ENCODE measurements at regions not wholly inside any gene's neighbourhood (a gene's known extent, or its start where the extent isn't known, plus 50 kb on each side); places are given as distances from the start of the nearest gene placed in this dataset.
A peak's percentile ranks its signal among the peaks of the same experiment; 100 is the strongest.
"Not testable (repeated sequence)": the region's sequence is repeated elsewhere in the genome, so short reads cannot be mapped to it uniquely, and the experiment has no call there.

GRCh38 chr7:98740643-98741042 is 123.6 kb downstream of the NPTX2 start:
- Histone ChIP-seq H3K27me3 (ENCODE audit: control insufficient read depth, insufficient read depth, low read length) (no peaks in the 10 kb centered on the region), H3K4me3 (ENCODE audit: insufficient read depth, low read depth, low read length) (no peak overlapping the region), H3K36me3 (replicated peaks; ENCODE audit: control insufficient read depth, insufficient read depth, low read length) (no peaks in the 10 kb centered on the region)
- no peak for DNase-seq

- no peaks in the 10 kb centered on the region for H3K27me3 ChIP-seq (ENCODE audit: control insufficient read depth, insufficient read depth, low read length)
- no peak overlapping the region for H3K4me3 ChIP-seq (ENCODE audit: insufficient read depth, low read depth, low read length)
- no peaks in the 10 kb centered on the region for H3K36me3 ChIP-seq (replicated peaks; ENCODE audit: control insufficient read depth, insufficient read depth, low read length)
- peak; percentile 81 for DNase-seq
Measured at GRCh38 chr7:98745722-98746318, 124.0 kb downstream of the TMEM130 start.

GRCh38 chr7:98748090-98748489 is 121.7 kb downstream of the TMEM130 start:
- no peak for DNase-seq

GRCh38 chr7:98753176-98753575 is 116.6 kb downstream of the TMEM130 start:
- no peaks in the 10 kb centered on the region for H3K36me3 ChIP-seq (replicated peaks; ENCODE audit: control insufficient read depth, insufficient read depth, low read length)
- no peak for DNase-seq
- H3K27me3 ChIP-seq (ENCODE audit: control insufficient read depth, insufficient read depth, low read length): no peaks in the 10 kb centered on the region
- H3K4me3 ChIP-seq (ENCODE audit: insufficient read depth, low read depth, low read length): no peak overlapping the region

More at GRCh38 chr7:98748090-98748489, 121.7 kb downstream of the TMEM130 start:
- Histone ChIP-seq H3K4me3 (ENCODE audit: insufficient read depth, low read depth, low read length) (no peak overlapping the region), H3K27me3 (ENCODE audit: control insufficient read depth, insufficient read depth, low read length) (no peaks in the 10 kb centered on the region), H3K36me3 (replicated peaks; ENCODE audit: control insufficient read depth, insufficient read depth, low read length) (no peaks in the 10 kb centered on the region)

- DNase-seq: peak; percentile 78
Measured at GRCh38 chr7:98753989-98754479, 115.8 kb downstream of the TMEM130 start.

GRCh38 chr7:98755138-98755898 is 114.5 kb downstream of the TMEM130 start:
- Histone ChIP-seq H3K27me3 (ENCODE audit: control insufficient read depth, insufficient read depth, low read length) (no peaks in the 10 kb centered on the region), H3K36me3 (replicated peaks; ENCODE audit: control insufficient read depth, insufficient read depth, low read length) (no peaks in the 10 kb centered on the region), H3K4me3 (ENCODE audit: insufficient read depth, low read depth, low read length) (no peak overlapping the region)
- DNase-seq: peak; percentile 88

More at GRCh38 chr7:98753989-98754479, 115.8 kb downstream of the TMEM130 start:
- H3K27me3 ChIP-seq (ENCODE audit: control insufficient read depth, insufficient read depth, low read length): no peaks in the 10 kb centered on the region
- no peaks in the 10 kb centered on the region for H3K36me3 ChIP-seq (replicated peaks; ENCODE audit: control insufficient read depth, insufficient read depth, low read length)
- H3K4me3 ChIP-seq (ENCODE audit: insufficient read depth, low read depth, low read length): no peak overlapping the region

- no peaks in the 10 kb centered on the region for H3K27me3 ChIP-seq (ENCODE audit: control insufficient read depth, insufficient read depth, low read length)
- H3K4me3 ChIP-seq (ENCODE audit: insufficient read depth, low read depth, low read length): no peak overlapping the region
- no peaks in the 10 kb centered on the region for H3K36me3 ChIP-seq (replicated peaks; ENCODE audit: control insufficient read depth, insufficient read depth, low read length)
- DNase-seq: no peak
Measured at GRCh38 chr7:98758157-98758556, 111.7 kb downstream of the TMEM130 start.

GRCh38 chr7:98760201-98760651 is 109.6 kb downstream of the TMEM130 start:
- Histone ChIP-seq H3K27me3 (ENCODE audit: control insufficient read depth, insufficient read depth, low read length) (no peaks in the 10 kb centered on the region), H3K36me3 (replicated peaks; ENCODE audit: control insufficient read depth, insufficient read depth, low read length) (no peaks in the 10 kb centered on the region), H3K4me3 (ENCODE audit: insufficient read depth, low read depth, low read length) (no peak overlapping the region)
- no peak for DNase-seq

- no peaks in the 10 kb centered on the region for H3K36me3 ChIP-seq (replicated peaks; ENCODE audit: control insufficient read depth, insufficient read depth, low read length)
- DNase-seq: no peak
- H3K27me3 ChIP-seq (ENCODE audit: control insufficient read depth, insufficient read depth, low read length): no peaks in the 10 kb centered on the region
- no peak overlapping the region for H3K4me3 ChIP-seq (ENCODE audit: insufficient read depth, low read depth, low read length)
Measured at GRCh38 chr7:98761225-98761624, 108.6 kb downstream of the TMEM130 start.

- H3K4me3 ChIP-seq (ENCODE audit: insufficient read depth, low read depth, low read length): no peak overlapping the region
- H3K36me3 ChIP-seq (replicated peaks; ENCODE audit: control insufficient read depth, insufficient read depth, low read length): no peaks in the 10 kb centered on the region
- no peaks in the 10 kb centered on the region for H3K27me3 ChIP-seq (ENCODE audit: control insufficient read depth, insufficient read depth, low read length)
Measured at GRCh38 chr7:98762620-98763019, 107.2 kb downstream of the TMEM130 start.

GRCh38 chr7:98763441-98763840 is 106.4 kb downstream of the TMEM130 start:
- H3K27me3 ChIP-seq (ENCODE audit: control insufficient read depth, insufficient read depth, low read length): no peaks in the 10 kb centered on the region
- no peak for DNase-seq
- no peaks in the 10 kb centered on the region for H3K36me3 ChIP-seq (replicated peaks; ENCODE audit: control insufficient read depth, insufficient read depth, low read length)
- no peak overlapping the region for H3K4me3 ChIP-seq (ENCODE audit: insufficient read depth, low read depth, low read length)

More at GRCh38 chr7:98762620-98763019, 107.2 kb downstream of the TMEM130 start:
- DNase-seq: no peak

GRCh38 chr7:98764946-98765345 is 104.9 kb downstream of the TMEM130 start:
- no peaks in the 10 kb centered on the region for H3K36me3 ChIP-seq (replicated peaks; ENCODE audit: control insufficient read depth, insufficient read depth, low read length)
- no peak for DNase-seq

GRCh38 chr7:98770085-98770484 is 99.7 kb downstream of the TMEM130 start:
- not testable (repeated sequence) for H3K4me3 ChIP-seq (ENCODE audit: insufficient read depth, low read depth, low read length); DNase-seq; H3K27me3 ChIP-seq (ENCODE audit: control insufficient read depth, insufficient read depth, low read length); H3K36me3 ChIP-seq (replicated peaks; ENCODE audit: control insufficient read depth, insufficient read depth, low read length)

More at GRCh38 chr7:98764946-98765345, 104.9 kb downstream of the TMEM130 start:
- H3K27me3 ChIP-seq (ENCODE audit: control insufficient read depth, insufficient read depth, low read length): no peaks in the 10 kb centered on the region
- no peak overlapping the region for H3K4me3 ChIP-seq (ENCODE audit: insufficient read depth, low read depth, low read length)

GRCh38 chr7:98771519-98771918 is 98.3 kb downstream of the TMEM130 start:
- no peak overlapping the region for H3K4me3 ChIP-seq (ENCODE audit: insufficient read depth, low read depth, low read length)
- H3K36me3 ChIP-seq (replicated peaks; ENCODE audit: control insufficient read depth, insufficient read depth, low read length): no peaks in the 10 kb centered on the region
- DNase-seq: peak; percentile 68
- no peaks in the 10 kb centered on the region for H3K27me3 ChIP-seq (ENCODE audit: control insufficient read depth, insufficient read depth, low read length)
